G401.6 (cell line): ENCODE measurements at regions not wholly inside any gene's neighbourhood (a gene's known extent, or its start where the extent isn't known, plus 50 kb on each side); places are given as distances from the start of the nearest gene placed in this dataset.

Source experiments
- FAIRE-seq: peaks from 2 replicates; lab custom pipeline; 2012; peaks lifted over from hg19 to GRCh38; lab: Jason Lieb, UNC

DNA sequence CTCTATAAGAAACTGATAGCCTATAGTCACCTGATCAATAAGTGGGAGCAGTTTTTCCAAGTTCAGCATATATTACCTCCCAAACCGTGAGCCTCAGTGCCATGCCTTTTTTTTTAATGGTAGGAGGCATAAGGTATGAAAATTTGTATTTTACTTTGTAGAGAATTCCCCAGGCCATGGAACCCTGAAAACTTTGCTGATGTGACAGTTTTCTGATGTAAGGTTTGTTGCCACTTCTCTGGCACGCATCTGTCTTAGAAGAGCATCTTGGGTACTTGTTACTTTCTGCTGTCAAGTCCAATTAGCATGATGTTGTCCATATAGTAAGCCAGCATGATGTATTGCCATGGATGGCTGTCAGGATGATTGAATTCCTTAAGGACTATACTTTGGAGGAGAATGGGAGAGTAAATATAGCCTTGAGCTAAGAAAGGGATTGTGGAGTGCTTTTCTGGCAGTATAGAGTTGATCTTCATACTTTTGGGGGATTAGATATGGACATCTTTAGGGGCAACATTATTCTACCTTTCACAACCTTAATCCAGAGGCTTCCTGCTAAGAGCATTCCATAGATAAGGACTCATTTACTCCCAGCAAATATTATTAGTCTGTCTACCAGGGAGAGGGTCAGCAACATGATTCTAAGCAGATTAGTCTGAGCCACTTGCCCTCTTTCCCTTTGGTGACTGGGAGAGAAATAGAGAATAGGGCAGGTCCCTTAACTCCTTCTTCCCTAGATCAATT lies 389.6 kb downstream of the YTHDC2 start:
- FAIRE-seq, result no peak

DNA sequence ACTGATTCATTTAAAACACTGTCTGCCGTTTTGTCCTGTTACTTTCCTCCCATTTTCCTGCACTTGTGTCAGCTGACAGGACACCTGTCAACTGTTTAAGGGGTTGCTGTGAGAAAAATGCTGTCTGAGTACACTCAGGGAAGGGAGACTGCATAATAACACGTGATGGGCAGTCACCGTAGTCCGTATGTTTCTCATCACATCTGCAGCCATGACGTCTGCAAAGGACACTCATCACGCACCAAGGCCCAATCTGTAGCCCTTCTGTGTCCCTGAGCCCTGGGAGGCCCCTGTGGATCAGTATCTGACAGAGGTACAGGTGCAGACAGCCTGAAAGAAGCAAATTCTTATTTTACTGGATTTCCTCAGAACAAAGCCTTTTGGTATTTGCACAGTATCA lies 396.3 kb downstream of the YTHDC2 start:
- no peak for FAIRE-seq

DNA sequence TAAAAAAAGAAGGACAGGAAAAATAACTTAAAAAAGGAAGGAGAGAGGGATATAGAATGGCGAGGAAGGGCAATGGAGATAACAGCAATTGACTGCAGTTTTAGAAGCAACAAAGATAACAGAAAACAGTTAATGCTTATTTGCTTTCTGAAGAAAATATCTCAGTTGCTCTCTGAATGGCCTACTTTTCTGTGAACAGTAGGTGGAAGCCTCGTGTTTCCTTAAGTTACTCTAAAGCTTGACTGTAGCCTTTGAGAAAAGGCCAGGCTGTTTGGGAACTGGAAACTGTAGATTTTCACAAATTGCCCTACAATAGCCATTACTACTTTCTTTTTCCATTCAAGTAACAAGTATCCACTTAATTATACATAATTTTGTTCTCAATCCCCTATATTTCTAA lies 404.5 kb downstream of the YTHDC2 start:
- no peak for FAIRE-seq

DNA sequence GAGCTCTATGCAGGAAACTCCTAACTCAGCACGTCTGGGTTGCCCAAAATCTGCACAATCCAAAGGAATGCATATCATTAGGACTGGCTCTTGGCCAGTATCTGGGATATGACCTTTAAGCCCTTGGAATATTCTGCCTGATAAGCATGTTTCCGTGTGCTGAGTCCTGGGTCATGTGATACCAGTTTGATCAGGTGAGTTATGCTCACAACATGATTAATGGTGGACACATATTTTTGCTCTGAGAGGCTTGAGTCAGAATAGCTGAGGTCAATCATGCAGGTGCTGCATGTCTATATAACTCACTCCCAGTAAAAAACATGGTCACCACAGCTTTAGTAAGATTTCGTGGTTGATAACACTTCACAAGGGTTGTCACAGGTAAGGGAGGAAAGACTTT lies 408.8 kb downstream of the YTHDC2 start:
- FAIRE-seq, result no peak

DNA sequence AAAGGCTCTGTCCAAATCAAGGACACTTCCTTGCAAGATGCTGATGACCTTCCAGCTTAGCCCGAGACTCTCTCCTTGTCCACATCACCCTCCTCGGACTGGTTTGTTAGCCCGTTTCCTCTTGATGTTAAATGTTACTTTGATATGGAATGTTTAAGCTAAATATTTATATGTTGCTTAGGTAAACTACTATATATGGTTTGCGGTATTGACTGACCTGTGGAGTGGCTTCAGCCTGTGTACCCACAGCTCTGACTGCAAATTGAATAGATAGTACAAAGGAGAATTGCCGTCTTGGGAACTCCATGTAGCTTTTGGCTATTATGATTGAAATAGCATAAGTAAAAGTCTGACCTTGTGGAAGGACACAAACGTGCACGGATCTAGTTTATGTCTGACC lies 422.0 kb downstream of the YTHDC2 start:
- no peak for FAIRE-seq

DNA sequence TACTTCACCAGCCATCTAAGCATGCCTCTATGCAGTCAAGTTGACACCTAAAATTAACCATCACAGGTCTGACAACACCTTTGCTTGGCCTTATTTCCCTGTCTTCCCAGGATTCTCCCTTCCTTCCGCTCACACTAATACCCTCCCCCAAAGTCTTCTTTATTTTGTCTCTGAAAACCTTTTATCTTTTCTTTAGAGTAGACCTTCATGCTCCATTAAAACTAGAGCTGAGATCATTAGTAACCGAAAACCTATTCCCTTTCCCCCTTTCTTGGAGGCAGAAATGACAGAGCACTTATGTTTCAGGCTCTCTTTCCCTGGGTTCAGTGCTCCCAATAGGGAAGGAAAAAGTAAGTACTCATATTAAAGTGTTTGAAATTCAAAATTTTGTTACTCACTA lies 423.8 kb downstream of the YTHDC2 start:
- FAIRE-seq, result no peak

DNA sequence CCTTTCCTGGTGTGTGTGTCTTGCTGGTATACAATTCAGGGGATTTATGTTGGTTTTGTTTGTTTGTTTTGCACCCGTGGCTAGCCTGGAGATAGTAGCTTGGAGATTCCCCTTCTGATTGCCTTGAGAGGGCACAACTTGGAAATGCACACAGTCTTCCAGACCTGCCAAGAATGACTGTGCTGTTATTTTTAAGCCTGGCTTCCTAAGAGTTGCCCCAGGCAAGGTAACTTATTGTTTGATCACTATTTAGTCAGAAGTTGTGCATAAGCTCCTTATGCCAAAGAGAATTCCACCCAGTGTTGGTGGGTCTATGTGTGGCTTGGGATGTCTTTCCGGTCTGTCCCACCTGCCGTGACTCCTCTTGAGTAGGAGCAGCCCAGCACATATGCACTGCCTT lies 421.9 kb upstream of the KCNN2 start:
- no peak for FAIRE-seq

DNA sequence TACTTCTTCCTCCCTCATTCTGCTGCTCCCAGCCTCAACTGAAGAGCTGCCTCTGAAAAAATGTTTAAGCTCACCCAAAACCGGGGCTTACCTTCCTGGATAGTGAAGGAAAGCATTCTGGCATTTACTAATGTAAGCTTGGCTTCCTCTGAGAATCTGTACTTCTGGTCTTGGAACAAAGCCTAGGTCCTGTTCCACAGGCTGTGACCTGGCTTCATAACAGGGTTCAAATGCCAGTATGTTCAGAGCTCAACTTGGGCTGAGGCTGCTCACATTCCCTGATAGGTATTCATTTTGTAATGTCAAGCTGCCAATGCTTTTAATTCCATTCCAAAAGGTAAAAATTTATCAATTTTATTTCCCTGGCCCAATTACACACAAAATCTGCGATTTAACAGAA lies 411.7 kb upstream of the KCNN2 start:
- FAIRE-seq, result no peak

DNA sequence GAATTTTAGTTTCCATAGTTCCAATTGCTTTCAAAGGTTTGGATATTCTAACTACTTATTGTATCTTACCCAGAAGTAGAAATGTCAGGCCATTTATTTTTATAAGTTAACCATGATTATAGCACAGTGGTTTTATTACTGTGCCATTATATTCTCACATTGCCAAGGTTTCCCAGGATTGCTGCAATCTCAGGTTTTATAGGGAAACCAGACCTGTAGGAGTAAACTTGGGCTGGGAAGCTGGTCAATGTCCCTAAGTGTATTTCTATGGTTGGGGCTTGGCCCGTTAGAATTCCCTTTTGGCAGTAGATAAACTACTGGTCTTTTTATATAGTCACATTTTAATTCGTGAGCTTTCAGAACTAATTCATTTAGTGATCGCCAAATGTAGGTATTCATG lies 396.6 kb upstream of the KCNN2 start:
- no peak for FAIRE-seq

DNA sequence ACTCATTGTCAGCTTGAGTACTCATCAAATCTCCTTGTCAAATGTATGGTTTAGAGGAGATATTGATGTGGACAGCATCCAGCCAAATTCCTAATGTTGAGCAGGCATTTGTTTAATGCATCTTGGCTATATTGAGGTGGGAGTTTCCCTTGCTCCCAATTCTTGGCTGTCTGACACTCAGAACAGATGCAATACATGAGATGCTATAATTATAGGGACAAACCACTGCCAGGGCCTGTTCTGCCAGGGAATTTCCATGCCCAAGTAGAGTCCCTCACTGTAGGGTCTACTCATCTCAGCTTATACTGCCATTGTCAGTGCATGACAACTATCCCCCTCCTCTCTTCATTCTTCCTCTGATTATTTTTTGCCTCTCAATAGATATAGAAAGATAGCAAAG lies 392.0 kb upstream of the KCNN2 start:
- FAIRE-seq, result no peak

DNA sequence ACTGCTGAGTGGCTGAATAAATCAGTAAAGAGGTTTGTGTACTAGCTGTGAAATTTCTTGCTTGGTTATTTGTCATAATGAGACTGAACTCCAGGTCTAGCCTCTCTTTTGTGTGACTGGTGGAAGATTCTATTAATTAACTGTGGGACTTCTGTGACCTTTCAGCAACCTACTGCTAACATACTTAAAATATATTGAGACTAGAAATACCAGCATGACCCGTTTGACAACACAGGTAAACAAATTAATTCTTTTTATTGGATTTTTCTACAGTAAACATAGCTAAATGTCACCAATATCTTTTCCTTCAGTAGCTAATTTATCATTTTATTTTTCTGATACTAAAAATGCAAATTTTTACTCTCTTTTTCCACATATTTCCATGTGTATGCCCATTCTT lies 390.4 kb upstream of the KCNN2 start:
- no peak for FAIRE-seq

DNA sequence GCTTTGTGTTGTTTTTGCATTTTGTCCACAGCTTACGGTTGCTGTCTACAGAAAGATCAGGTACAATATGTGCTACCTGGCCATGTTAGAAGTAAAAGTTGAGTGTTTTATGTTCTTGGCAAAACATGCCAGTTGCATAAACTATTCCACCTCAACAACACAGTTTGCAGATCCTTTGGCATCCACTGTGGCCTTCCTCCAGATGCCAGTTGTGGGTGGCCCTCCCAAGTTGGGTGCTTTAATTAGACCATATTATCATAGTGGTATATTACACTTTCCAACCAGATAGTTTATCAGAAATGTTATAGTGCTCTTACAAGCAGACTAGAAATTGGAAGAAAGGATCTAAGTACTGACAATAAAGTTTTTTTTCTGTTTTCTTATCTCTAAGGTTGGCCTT lies 386.9 kb upstream of the KCNN2 start:
- no peak for FAIRE-seq

DNA sequence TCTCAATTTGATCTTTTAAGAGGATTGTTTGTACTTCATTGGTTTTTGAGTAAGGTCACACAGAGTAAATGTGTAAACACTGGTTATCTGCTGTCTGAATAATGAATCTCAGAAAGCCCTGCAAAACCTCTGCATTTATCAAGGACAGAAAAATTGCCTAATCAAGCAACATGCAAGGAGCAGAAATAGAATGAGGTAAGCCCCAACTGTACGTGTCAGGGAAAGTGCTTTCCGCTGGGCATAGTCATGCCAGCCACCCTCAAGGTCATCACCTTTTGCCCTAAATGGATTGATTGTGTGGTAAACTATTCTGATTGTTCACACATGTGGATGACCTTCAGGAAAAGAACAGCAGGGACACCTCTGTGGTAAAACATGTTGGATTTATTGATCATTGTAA lies 376.9 kb upstream of the KCNN2 start:
- FAIRE-seq, result no peak

DNA sequence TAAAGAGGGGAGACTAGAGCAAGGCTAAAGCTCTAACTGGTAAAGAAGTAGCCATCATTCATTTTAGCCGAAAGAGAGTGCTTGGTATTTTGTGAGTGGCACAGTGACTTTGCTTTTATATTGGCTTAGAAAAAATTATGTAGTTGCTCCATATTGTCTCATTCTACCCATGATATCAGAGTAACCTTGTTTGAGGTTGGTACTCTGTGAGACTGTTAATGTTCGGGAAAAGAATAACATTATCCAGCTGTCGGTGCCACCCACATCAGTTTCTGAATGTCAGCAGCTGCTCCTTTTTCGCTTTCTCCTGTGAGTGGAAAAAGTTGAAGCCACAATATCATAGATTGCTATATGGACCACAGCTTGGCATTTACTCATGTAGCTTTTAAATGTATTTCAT lies 376.4 kb upstream of the KCNN2 start:
- no peak for FAIRE-seq

DNA sequence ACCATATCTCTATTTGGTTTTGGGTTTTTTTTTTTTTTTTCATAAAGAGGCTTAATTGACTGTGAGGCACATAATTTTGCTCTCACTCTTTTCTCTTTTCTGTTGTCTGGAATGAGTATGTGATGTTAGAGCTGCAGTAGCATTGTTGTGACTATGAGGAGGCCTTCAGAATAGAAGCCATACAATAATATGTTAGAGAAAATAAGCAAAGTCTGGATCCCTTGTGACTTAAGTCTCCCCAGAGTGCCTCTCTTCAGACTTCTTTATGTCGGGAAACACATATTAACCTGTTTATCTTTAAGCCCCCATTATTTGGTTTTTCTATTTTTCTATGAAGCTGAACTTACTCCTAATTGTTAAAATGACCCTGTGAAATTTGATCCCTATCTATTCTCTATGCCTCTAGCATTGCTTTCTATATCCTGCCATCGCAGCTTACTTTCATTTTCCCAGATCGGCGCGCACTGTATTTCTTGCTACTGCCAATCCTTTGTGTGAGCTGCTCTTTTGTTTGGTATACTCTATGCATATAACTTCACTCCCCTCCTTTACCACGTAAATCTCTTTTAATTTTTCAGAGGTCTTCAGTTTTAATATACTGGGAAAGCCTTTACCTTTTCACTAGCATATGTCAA lies 372.5 kb upstream of the KCNN2 start:
- no peak for FAIRE-seq

DNA sequence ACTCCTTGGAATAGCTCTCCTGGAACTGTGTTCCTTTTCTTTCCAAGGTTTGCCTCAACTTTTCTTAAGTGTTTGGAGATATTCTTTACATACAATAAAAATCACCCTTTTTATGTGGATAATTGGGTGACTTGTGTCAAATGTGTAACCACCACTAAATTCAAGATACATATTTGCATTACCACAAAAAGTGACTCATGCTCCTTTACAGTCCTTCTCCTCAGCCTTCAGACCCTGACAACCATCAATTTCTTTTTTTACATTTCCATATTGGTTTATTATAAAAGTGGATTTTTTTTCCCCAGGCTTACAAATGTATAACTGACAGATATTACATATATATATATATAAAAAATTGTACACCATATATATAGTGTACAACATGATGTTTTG lies 372.0 kb upstream of the KCNN2 start:
- no peak for FAIRE-seq

DNA sequence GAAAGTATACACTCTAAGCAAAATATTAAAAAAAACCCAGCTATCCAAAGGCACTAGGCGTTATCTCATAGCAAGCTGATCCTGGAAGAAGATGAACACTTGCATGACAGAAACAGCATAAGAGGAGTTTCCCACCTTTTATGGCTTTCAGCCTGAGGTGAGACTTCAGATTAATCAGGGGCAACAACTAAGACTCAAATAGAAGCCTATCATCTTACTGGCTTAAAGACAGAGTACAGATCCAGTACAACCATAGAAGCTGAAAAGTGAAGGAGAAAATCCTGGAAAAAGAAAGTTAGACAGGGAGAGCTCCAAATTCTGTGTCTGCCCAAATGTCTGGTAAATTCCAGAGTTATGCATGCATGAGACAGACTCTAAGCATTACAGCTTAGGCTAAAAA lies 360.8 kb upstream of the KCNN2 start:
- FAIRE-seq, result no peak

DNA sequence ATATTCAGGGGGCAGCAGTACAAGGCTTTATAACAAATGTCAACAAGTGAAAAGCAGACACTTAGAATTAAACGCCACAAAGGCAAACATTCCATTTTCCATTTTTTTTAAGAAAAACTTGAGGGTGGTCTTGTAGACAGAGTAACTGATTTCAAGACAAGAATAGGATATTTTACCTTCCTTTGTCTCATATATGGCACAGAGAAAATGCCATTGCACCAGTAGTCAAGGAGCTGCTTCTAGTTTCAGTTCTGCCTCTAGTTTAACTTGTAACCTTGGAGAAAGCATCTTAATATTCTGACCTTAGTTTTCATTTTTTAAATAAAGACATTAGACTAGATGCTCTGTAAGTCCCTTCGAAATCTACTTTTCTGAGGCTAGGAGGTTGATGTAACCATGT lies 355.3 kb upstream of the KCNN2 start:
- FAIRE-seq, result no peak

DNA sequence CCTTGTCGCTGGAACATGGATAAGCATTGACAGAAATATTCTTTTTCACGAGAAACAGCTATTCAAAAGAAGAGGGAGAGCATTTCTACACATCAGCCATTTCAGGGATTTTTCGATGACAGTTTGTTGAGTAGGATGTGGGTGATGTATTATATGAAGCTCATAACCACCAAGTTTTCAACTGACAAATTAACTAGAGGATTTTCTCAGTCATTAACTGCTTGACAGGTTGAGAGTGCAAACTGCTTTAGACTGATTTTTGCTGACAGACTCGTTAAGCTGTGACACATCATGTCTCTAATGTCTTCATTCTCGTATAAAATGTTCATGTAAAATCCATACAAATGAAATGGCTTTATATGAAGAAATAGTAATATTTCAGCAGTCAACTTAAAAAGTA lies 354.2 kb upstream of the KCNN2 start:
- FAIRE-seq, result no peak

DNA sequence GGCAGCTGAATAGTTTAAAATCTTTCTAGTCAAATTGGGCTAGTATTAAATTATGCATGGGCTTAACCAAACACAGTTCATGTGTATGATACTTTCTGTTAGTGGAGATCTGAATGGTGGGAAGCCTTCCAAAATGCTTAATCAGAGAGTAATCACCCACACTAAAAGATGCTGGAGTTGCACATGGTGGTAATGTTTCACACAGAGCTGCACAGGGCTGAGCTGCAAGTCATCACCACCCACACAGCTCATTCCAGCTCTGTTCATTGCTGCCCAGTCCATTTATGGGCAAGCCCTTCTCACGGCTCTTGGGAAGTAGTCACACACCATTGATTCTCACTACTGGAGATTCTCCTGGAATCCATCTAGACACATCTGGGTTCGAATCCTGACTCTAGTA lies 351.5 kb upstream of the KCNN2 start:
- no peak for FAIRE-seq

DNA sequence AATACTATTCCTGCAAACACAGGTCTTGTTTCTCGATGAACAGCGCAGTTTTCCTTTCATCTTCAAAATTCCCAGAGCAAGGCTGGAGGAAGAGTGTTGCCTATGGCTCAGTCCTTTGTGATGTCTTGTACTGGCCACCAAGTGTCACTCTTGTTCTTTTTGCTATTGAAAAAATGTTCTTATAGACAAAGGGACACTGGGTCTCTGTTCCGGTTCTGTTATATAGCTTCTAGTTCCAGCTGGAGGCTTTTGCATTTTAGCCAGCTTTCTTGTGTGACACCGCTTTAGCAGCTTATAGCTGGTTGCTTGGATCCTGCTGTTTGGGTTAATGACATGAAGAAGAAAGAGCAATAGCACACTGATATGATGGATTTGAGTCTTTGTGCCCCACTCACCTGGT lies 343.7 kb upstream of the KCNN2 start:
- FAIRE-seq, result no peak

DNA sequence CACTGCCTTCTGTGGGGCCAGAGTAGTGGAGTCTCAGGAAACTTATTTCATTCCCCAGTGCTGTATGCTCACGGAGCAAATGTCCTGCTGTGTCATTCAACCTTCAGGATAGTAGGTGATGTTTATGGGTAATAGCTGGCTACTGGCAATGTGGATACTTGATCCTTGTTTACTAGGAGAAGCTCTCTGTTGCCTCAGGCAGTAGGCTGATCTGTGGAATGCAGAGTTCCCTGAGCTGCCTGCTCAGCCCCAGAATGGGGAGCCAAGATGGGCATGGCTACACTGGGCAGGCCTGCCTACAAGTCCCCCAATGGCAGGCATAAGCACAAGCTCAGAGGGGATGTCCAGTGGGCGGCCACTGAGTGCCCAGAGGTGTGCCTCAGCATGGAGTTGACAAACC lies 323.1 kb upstream of the KCNN2 start:
- no peak for FAIRE-seq

DNA sequence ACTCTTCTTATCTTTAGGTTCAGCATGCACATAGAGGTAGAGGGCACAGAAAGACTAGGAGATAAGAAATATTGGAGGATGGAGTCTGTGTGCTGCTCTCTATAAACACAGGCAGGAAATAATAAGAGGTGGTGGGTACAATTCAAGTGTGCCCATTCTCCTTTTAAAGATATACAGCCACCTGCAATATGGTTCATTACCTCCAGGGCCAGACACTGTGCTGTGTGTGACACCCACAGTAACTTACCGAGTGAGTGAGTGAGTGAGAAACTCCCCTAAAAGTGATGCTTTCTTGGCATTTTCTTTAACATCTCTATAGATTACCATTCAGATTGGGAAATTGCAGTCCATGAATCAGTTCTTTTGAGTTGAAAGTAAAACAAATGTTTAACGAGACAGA lies 311.8 kb upstream of the KCNN2 start:
- no peak for FAIRE-seq

DNA sequence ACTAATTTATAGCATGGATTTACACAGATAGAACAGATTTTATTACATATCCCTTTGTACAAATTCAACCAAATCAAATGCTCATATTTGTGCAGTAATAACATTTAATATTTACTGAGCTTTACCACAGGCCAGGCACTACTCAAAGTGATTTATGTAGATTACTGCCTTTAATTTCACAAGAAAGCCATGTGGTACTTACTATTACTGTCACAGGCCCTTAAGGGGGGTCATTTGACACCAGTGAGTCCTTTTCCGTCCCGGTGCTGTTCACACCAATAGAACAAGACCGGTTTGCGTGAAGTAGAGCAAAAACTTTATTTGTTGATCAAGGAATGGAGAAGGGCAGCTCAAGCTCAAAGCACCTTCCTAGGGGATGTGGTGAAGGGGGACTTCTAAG lies 308.5 kb upstream of the KCNN2 start:
- no peak for FAIRE-seq

DNA sequence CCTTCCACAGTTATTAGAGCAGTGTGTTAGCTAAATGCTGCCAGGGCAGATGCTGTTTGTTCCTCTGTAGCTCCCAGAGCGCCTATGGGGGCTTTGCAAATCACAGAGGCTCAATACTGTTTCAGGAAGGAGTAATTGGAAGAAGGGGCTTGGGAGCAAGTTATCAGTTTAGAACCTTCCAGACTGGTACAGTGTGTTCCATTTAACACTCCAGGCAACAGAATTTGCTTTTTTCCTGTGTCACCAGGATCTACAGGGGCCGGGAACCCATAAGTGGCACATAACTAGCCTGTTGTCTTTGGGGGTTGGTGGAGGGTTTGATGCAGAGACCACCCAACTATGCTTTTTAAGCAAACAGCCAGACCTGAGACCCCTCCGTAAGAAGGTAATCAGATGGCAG lies 307.3 kb upstream of the KCNN2 start:
- FAIRE-seq, result no peak
